Neutrophil (primary cell): ENCODE measurements at regions not wholly inside any gene's neighbourhood (a gene's known extent, or its start where the extent isn't known, plus 50 kb on each side); places are given as distances from the start of the nearest gene placed in this dataset.

Experiments
- H3K27ac ChIP-seq: fragments of 200-600 bp; sonication (generic); 2 replicates; pipeline ENCODE4 v1.5.1; 2016; ENCODE audit warnings: mild to moderate bottlenecking, moderate library complexity
- H3K27me3 ChIP-seq: fragments of 200-600 bp; sonication (generic); 2 replicates; pipeline ENCODE4 v1.6.0; 2016; ENCODE audit warnings: mild to moderate bottlenecking
- H3K36me3 ChIP-seq: fragments of 200-600 bp; sonication (generic); 2 replicates; pipeline ENCODE4 v1.5.1; 2017
- H3K4me1 ChIP-seq, 2 experiments: fragments of 200-600 bp in 1 of 2; sonication (generic) in 1 of 2; 1 replicate in 1 of 2; 2 replicates in 1 of 2; pipeline versions ENCODE4 v1.5.1 to v1.6.1; 2013 to 2016; ENCODE audit warnings: low read depth in 1 of 2, low read length in 1 of 2, mild to moderate bottlenecking in 1 of 2, moderate library complexity in 1 of 2; ENCODE audit not compliant: control insufficient read depth in 1 of 2, insufficient read depth in 1 of 2
- H3K4me3 ChIP-seq, 2 experiments: fragments of 200-600 bp in 1 of 2; sonication (generic) in 1 of 2; 1 replicate in 1 of 2; 2 replicates in 1 of 2; pipeline ENCODE4 v1.5.1; 2013 to 2016; ENCODE audit warnings: low read depth in 1 of 2, low read length in 1 of 2, mild to moderate bottlenecking in 1 of 2, moderate library complexity in 1 of 2
- H3K9me3 ChIP-seq: fragments of 200-600 bp; sonication (generic); 2 replicates; pipeline ENCODE4 v1.5.1; 2016
- TF ChIP-seq, protein P1 (sequence below): fragments of 200-600 bp; sonication (generic); IDR thresholded peaks from 2 replicates; pipeline ENCODE4 v1.5.1; 2016; ENCODE audit warnings: antibody characterized with exemption

DNA sequence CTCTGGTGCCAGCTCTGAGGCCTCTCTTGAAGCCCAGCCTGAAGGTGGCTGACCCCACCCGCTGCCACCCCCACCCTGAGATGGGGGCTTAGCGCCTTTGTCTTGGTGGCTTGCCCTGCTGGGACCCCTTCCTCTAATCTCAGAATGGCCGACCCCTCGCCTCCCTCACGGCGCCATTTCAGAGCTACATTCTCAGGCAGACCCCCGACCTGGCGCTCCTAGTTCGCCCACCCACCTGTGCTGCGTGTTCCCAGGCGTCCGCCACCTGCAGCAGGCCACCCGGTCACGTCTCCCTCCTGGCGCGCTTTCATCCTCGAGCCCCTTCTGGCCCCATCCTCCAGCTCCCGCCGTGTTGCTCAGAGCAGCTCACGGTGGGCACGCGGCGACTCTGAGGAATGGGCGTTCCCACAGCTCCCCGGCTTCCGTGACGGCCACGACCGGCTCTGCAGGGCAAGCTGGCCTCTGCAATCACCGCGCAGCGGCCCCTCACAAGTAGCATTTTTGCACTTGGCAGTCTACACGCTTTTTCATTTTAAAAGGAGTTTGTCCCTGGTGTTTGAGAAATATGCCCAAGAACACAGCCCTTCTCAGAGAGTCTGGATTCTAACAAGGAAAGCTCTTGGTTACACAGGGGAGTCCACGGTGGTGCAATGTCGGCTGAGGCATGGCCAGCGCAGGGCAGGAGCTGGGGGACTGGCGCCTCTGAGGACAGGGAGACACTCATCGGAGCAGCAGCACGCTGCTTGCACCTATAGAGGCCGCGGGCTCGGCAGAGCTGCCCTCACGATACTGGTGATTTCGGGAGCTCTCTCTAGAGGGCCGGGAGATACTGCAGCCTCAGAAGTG lies 105.7 kb upstream of the C14orf180 start:
- Histone ChIP-seq H3K4me3 (no peak overlapping the region), H3K4me1 (no peaks in the 10 kb centered on the region), H3K27ac (no peak overlapping the region), H3K36me3 (no peaks in the 10 kb centered on the region), H3K9me3 (no peaks in the 10 kb centered on the region), H3K27me3 (peaks cover 7% of the 10 kb centered on the region)
- TF ChIP-seq, protein P1, sequence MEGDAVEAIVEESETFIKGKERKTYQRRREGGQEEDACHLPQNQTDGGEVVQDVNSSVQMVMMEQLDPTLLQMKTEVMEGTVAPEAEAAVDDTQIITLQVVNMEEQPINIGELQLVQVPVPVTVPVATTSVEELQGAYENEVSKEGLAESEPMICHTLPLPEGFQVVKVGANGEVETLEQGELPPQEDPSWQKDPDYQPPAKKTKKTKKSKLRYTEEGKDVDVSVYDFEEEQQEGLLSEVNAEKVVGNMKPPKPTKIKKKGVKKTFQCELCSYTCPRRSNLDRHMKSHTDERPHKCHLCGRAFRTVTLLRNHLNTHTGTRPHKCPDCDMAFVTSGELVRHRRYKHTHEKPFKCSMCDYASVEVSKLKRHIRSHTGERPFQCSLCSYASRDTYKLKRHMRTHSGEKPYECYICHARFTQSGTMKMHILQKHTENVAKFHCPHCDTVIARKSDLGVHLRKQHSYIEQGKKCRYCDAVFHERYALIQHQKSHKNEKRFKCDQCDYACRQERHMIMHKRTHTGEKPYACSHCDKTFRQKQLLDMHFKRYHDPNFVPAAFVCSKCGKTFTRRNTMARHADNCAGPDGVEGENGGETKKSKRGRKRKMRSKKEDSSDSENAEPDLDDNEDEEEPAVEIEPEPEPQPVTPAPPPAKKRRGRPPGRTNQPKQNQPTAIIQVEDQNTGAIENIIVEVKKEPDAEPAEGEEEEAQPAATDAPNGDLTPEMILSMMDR = no peak

DNA sequence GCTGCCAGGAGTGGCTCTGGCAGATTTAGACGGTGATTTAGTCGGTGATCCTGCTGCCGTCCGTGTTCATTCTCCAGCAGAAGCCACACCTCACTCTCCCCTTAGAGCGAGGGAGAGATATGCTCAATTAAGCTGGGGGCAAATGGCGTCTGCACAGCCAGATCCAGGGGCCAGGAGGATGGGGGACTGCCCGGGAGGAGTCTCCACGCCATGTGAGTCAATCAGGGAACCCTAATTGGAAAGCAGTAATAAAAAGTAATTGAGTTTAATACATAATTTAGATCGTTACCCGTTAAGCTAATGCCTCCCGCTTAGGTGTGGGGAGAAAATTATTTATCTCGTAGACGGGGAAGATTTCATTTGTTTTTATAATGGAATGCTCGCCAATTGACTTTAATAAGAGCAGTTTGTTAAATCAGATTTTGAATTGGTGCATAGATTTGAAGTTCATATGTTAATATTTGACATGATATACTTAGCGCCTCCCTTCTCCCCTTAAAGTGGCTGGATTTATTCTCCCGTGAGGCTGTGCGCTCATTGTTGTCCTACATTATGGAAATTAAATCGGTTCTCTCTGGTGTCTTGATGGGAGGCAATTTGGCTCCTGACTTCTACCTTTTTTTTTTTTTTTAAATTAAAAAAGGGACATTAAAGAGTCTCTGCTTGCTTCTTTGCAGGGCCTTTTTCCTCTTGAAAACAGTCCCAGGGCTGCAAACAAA lies 104.9 kb upstream of the C14orf180 start:
- H3K36me3 ChIP-seq = no peaks in the 10 kb centered on the region
- TF ChIP-seq, protein P1 = no peak
- H3K27me3 ChIP-seq = peaks cover 7% of the 10 kb centered on the region
- H3K27ac ChIP-seq = no peak overlapping the region
- no peak overlapping the region for H3K4me3 ChIP-seq
- no peaks in the 10 kb centered on the region for H3K9me3 ChIP-seq
- H3K4me1 ChIP-seq = no peaks in the 10 kb centered on the region

DNA sequence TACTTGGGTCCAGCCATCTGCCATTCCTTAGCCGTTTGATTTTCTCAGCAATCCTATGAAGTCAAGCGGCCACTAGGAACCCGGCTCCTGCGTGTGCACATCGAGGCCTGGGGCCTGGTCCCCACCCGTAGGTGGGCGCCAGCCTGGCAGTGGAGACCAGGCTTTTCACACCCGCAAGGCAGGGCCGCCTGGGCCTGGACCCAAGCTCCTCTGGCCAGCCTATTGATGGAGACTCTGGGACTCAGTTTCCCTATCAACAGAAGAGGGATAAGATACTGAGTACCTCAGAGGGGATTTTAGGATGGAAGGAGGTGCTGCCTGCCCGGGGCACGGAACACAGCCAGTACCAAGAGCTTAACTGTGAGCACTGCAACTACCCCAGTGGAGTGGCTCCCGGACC lies 104.3 kb upstream of the C14orf180 start:
- H3K9me3 ChIP-seq = no peaks in the 10 kb centered on the region
- no peak overlapping the region for H3K4me3 ChIP-seq
- TF ChIP-seq, protein P1 = no peak
- H3K4me1 ChIP-seq = no peaks in the 10 kb centered on the region
- H3K27ac ChIP-seq = no peak overlapping the region
- peaks cover 7% of the 10 kb centered on the region for H3K27me3 ChIP-seq
- no peaks in the 10 kb centered on the region for H3K36me3 ChIP-seq

DNA sequence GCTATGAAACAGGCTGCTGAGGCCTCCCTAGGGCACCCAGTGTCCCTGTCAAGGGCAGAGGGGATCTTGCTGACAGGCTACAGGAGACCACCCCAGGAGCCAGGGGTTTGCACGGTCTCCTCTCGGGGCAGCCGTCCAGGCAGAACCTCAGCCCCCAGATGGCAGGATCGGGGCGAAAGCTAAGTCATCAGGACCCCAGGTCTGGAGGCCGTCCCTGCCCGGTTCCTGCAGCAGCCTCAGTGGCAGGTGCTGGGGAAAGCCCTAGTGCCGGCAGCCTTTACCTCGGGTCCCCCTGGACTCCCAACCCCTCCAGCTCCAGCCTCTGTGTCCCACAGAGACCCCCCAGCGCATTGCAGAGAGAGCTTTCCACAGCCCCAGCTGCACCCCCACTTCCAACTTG lies 103.8 kb upstream of the C14orf180 start:
- no peak overlapping the region for H3K27ac ChIP-seq
- H3K4me1 ChIP-seq = no peaks in the 10 kb centered on the region
- H3K4me3 ChIP-seq = no peak overlapping the region
- peaks cover 7% of the 10 kb centered on the region for H3K27me3 ChIP-seq
- no peaks in the 10 kb centered on the region for H3K36me3 ChIP-seq
- TF ChIP-seq, protein P1 = no peak
- no peaks in the 10 kb centered on the region for H3K9me3 ChIP-seq

DNA sequence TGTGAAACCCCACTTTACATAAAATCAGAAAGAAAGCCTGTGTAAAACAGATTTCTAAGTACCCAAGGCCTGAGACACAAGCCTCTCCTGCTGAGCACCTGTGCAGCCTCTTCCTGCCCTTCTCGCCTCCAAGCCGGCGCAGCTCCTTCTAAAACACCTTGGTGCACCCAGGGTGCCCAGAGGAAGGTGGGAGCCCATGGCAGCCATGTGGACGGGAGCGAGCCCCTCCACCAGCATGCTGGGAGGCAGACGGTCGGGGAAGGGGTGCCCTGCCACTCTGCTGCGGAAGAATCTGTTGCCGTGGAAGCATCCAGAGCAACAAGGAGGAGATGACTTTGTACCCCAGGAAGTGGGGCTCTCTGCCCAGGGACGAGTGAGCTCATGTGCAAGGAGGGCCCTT lies 103.1 kb upstream of the C14orf180 start:
- H3K4me3 ChIP-seq = no peak overlapping the region
- no peaks in the 10 kb centered on the region for H3K4me1 ChIP-seq
- no peaks in the 10 kb centered on the region for H3K9me3 ChIP-seq
- peaks cover 7% of the 10 kb centered on the region for H3K27me3 ChIP-seq
- no peaks in the 10 kb centered on the region for H3K36me3 ChIP-seq
- TF ChIP-seq, protein P1 = no peak
- no peak overlapping the region for H3K27ac ChIP-seq
